Astrocyte (in vitro differentiated cells and primary cell): ENCODE measurements at regions not wholly inside any gene's neighbourhood (a gene's known extent, or its start where the extent isn't known, plus 50 kb on each side); places are given as distances from the start of the nearest gene placed in this dataset.

Experiments
- DNase-seq: peaks from one replicate; pipeline ENCODE4 v3.0.0-alpha.2; 2010; ENCODE audit warnings: low read depth
- FAIRE-seq: peaks from 2 replicates; lab custom pipeline; 2011; peaks lifted over from hg19 to GRCh38; lab: Jason Lieb, UNC
- H2AFZ ChIP-seq: 2 replicates; pipeline ENCODE4 v1.6.0; 2012; ENCODE audit warnings: low read depth, low read length, inconsistent platforms
- H3K27ac ChIP-seq: 2 replicates; pipeline ENCODE4 v1.5.1; 2011; ENCODE audit warnings: low read depth, low read length, inconsistent platforms
- H3K27me3 ChIP-seq: 2 replicates; pipeline ENCODE4 v1.6.0; 2011; ENCODE audit warnings: low read length, inconsistent platforms; ENCODE audit not compliant: insufficient read depth
- H3K36me3 ChIP-seq: 2 replicates; pipeline ENCODE4 v1.5.1; 2011; ENCODE audit warnings: low read length, inconsistent platforms; ENCODE audit not compliant: insufficient read depth
- H3K4me1 ChIP-seq: 2 replicates; pipeline ENCODE4 v1.5.1; 2011; ENCODE audit warnings: low read length, inconsistent platforms; ENCODE audit not compliant: insufficient read depth
- H3K4me2 ChIP-seq: 2 replicates; pipeline ENCODE4 v1.6.0; 2012; ENCODE audit warnings: low read length, inconsistent platforms
- H3K4me3 ChIP-seq: 2 replicates; pipeline ENCODE4 v1.5.1; 2011; ENCODE audit warnings: low read depth, mild to moderate bottlenecking, low read length, inconsistent platforms; ENCODE audit not compliant: insufficient read depth
- H3K79me2 ChIP-seq: 2 replicates; pipeline ENCODE4 v1.6.0; 2012; ENCODE audit warnings: mild to moderate bottlenecking, low read length, inconsistent platforms; ENCODE audit not compliant: insufficient read depth
- H3K9ac ChIP-seq: 2 replicates; pipeline ENCODE4 v1.6.0; 2012; ENCODE audit warnings: mild to moderate bottlenecking, low read length, inconsistent platforms
- H3K9me3 ChIP-seq: 2 replicates; pipeline ENCODE4 v1.5.1; 2012; ENCODE audit warnings: low read depth, mild to moderate bottlenecking, low read length, inconsistent platforms; ENCODE audit not compliant: insufficient read depth
- H4K20me1 ChIP-seq: 2 replicates; pipeline ENCODE4 v1.6.0; 2012; ENCODE audit warnings: low read length, inconsistent platforms; ENCODE audit not compliant: insufficient read depth
- H3K27ac Mint-ChIP-seq: one replicate; pipeline ENCODE4 v1.8.0; 2021; ENCODE audit warnings: mild to moderate bottlenecking, mixed read lengths; ENCODE audit not compliant: unreplicated experiment
- H3K27me3 Mint-ChIP-seq: one replicate; pipeline ENCODE4 v1.8.0; 2021; ENCODE audit warnings: low read depth, mixed read lengths; ENCODE audit not compliant: unreplicated experiment
- H3K36me3 Mint-ChIP-seq: one replicate; pipeline ENCODE4 v1.8.0; 2021; ENCODE audit warnings: low read depth, mixed read lengths; ENCODE audit not compliant: unreplicated experiment
- H3K4me1 Mint-ChIP-seq: one replicate; pipeline ENCODE4 v1.8.0; 2021; ENCODE audit warnings: low read depth, mixed read lengths; ENCODE audit not compliant: unreplicated experiment
- H3K4me3 Mint-ChIP-seq: one replicate; pipeline ENCODE4 v1.8.0; 2021; ENCODE audit warnings: mild to moderate bottlenecking, moderate library complexity, mixed read lengths; ENCODE audit not compliant: unreplicated experiment
- H3K9me3 Mint-ChIP-seq: one replicate; pipeline ENCODE4 v1.8.0; 2021; ENCODE audit warnings: mild to moderate bottlenecking, mixed read lengths; ENCODE audit not compliant: unreplicated experiment
- EZH2 ChIP-seq: IDR thresholded peaks from 2 replicates; pipeline ENCODE4 v1.6.1; 2012; ENCODE audit warnings: mild to moderate bottlenecking, low read length, inconsistent platforms; ENCODE audit not compliant: insufficient read depth
- TF ChIP-seq, protein P1 (sequence below): IDR thresholded peaks from 2 replicates; pipeline ENCODE4 v1.5.1; 2011; ENCODE audit warnings: low read depth, mild to moderate bottlenecking, inconsistent platforms, low read length, moderate library complexity; ENCODE audit not compliant: insufficient read depth

DNA sequence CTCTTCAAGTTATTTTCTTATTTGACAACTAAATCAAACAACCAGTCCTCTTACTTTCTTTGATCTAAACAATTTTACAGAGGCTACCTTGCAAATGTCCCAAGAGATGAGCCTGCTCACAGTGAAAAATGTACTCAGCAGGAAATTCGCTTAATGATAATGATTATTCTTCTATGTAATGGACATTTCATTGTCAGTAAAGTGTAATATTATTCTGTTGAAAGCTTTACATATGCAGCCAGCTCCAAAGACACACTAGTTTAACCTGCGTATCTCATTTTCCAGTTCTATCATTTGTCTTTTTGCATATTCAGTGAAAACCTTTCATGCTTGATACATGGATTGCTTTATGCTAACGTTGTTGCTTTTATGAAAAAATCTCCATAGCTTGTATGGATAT is 758.7 kb upstream of the ZNF608 start:
- Histone ChIP-seq H3K4me2 (no peak overlapping the region), H3K4me1 (no peaks in the 10 kb centered on the region), H3K27me3 (no peaks in the 10 kb centered on the region), H3K27ac (no peak overlapping the region), H3K4me3 (no peak overlapping the region), H4K20me1 (no peaks in the 10 kb centered on the region), H2AFZ (no peak overlapping the region), H3K9ac (no peak overlapping the region), H3K9me3 (no peaks in the 10 kb centered on the region), H3K79me2 (no peaks in the 10 kb centered on the region), H3K36me3 (no peaks in the 10 kb centered on the region)
- H3K27ac Mint-ChIP-seq, result no peak overlapping the region
- no peak for DNase-seq
- peaks cover 3% of the 10 kb centered on the region for H3K4me1 Mint-ChIP-seq
- H3K9me3 Mint-ChIP-seq, result no peaks in the 10 kb centered on the region
- H3K27me3 Mint-ChIP-seq, result no peaks in the 10 kb centered on the region
- FAIRE-seq, result no peak
- H3K36me3 Mint-ChIP-seq, result no peaks in the 10 kb centered on the region
- H3K4me3 Mint-ChIP-seq, result no peak overlapping the region
- TF ChIP-seq, protein P1, sequence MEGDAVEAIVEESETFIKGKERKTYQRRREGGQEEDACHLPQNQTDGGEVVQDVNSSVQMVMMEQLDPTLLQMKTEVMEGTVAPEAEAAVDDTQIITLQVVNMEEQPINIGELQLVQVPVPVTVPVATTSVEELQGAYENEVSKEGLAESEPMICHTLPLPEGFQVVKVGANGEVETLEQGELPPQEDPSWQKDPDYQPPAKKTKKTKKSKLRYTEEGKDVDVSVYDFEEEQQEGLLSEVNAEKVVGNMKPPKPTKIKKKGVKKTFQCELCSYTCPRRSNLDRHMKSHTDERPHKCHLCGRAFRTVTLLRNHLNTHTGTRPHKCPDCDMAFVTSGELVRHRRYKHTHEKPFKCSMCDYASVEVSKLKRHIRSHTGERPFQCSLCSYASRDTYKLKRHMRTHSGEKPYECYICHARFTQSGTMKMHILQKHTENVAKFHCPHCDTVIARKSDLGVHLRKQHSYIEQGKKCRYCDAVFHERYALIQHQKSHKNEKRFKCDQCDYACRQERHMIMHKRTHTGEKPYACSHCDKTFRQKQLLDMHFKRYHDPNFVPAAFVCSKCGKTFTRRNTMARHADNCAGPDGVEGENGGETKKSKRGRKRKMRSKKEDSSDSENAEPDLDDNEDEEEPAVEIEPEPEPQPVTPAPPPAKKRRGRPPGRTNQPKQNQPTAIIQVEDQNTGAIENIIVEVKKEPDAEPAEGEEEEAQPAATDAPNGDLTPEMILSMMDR, result no peak
- no peak for TF ChIP-seq EZH2

DNA sequence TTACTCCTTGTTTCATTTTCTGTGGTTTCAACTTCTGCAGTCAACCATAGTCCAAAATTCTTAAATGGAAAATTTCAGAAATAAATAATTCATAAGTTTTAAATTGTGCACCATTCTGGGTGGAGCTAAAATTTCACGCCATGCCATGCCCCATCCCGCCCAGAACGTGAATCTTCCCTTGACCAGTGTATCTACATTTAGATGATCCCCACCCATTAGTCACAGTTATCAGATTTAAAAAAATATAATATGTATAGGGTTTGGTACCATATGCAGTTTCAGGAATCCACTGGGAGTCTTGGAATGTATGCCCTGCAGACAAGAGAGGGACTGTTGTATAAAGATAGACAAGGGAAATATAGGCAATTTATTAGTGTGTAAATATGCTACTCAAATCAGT is 759.7 kb upstream of the ZNF608 start:
- TF ChIP-seq EZH2, result no peak
- TF ChIP-seq, protein P1, result no peak
- Mint-ChIP-seq H3K27me3 (no peaks in the 10 kb centered on the region), H3K27ac (no peak overlapping the region)

DNA sequence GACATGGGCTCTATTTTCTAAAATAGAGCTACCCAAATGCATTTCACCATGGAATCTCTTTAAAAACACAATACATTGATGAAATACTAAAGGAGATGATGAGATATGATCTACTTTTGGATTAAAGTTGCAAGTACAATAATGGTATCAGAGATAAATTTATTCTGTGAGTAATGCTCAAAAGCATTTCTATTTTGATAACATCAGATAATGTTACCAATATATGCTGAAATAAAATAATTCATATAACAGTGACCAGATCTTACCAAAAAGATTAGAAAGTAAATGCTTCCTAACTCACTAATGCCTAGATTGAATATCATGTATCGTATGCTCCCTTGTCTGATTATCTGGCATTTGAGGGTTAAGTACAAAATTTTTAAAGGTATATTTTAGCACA is 761.8 kb upstream of the ZNF608 start:
- Mint-ChIP-seq H3K4me1 (no peaks in the 10 kb centered on the region), H3K36me3 (no peaks in the 10 kb centered on the region), H3K27ac (no peak overlapping the region), H3K9me3 (no peaks in the 10 kb centered on the region), H3K27me3 (no peaks in the 10 kb centered on the region), H3K4me3 (no peak overlapping the region)
- no peak overlapping the region for H3K4me2 ChIP-seq
- H3K79me2 ChIP-seq, result no peaks in the 10 kb centered on the region
- DNase-seq, result no peak
- no peaks in the 10 kb centered on the region for H4K20me1 ChIP-seq
- no peaks in the 10 kb centered on the region for H3K36me3 ChIP-seq
- H3K27me3 ChIP-seq, result no peaks in the 10 kb centered on the region
- H2AFZ ChIP-seq, result no peak overlapping the region
- TF ChIP-seq, protein P1, result no peak
- no peak for TF ChIP-seq EZH2
- H3K4me3 ChIP-seq, result no peak overlapping the region
- no peak overlapping the region for H3K9ac ChIP-seq
- H3K4me1 ChIP-seq, result no peaks in the 10 kb centered on the region
- no peak for FAIRE-seq
- no peaks in the 10 kb centered on the region for H3K9me3 ChIP-seq
- no peak overlapping the region for H3K27ac ChIP-seq

More for the DNA sequence above, 759.7 kb upstream of the ZNF608 start:
- H3K4me1 ChIP-seq, result no peaks in the 10 kb centered on the region
- H3K27me3 ChIP-seq, result no peaks in the 10 kb centered on the region
- no peak for FAIRE-seq
- H3K9ac ChIP-seq, result no peak overlapping the region
- no peak overlapping the region for H3K27ac ChIP-seq
- no peak for DNase-seq
- no peaks in the 10 kb centered on the region for H3K79me2 ChIP-seq
- no peaks in the 10 kb centered on the region for H3K9me3 Mint-ChIP-seq
- H3K4me2 ChIP-seq, result no peak overlapping the region
- no peak overlapping the region for H2AFZ ChIP-seq
- H3K9me3 ChIP-seq, result no peaks in the 10 kb centered on the region
- no peak overlapping the region for H3K4me3 Mint-ChIP-seq
- no peaks in the 10 kb centered on the region for H3K36me3 ChIP-seq
- peaks cover 3% of the 10 kb centered on the region for H3K4me1 Mint-ChIP-seq
- H3K4me3 ChIP-seq, result no peak overlapping the region
- H3K36me3 Mint-ChIP-seq, result no peaks in the 10 kb centered on the region
- no peaks in the 10 kb centered on the region for H4K20me1 ChIP-seq
